ENCODE measurements at regions not wholly inside any gene's neighbourhood (a gene's known extent, or its start where the extent isn't known, plus 50 kb on each side); places are given as distances from the start of the nearest gene placed in this dataset.

DNA sequence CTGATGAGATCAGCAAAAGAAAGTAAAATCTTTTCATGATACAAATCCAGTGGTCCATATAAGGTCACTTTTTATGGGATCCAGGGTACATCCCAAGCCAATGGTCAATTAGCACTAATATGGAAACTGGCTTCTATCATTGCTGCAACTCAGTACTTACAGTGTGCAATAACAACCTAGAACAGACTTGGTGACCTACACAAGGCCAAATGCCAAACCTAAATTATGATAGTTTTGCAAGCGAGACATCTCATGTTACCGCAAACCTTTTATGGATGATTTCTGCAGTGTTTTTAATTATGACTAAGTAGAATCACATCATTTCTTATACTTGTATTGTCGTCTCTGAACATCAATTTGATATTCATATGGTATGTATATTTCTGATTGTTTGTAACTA is 583.5 kb upstream of the SEMA3D start:
- ChIA-PET CTCF (ENCODE audit: partially characterized antibody) (no interaction called here), POLR2A (ENCODE audit: partially characterized antibody) (no interaction called here)
- Histone ChIP-seq H4K91ac (replicated peaks; ENCODE audit: insufficient read length, low read length) (no peak overlapping the region), H3K9ac (replicated peaks in 1 of 4; ENCODE audit: extremely low read depth in 1 of 4, low read depth in 3 of 4, low read length in 3 of 4) (no peak overlapping the region), H3K79me2 (ENCODE audit: control insufficient read depth in 1 of 2, insufficient read depth in 2 of 2, low read length in 2 of 2) (no peaks in the 10 kb centered on the region), H2BK20ac (ENCODE audit: low read length) (no peak overlapping the region), H3K4me3 (ENCODE audit: extremely low read depth in 1 of 4, insufficient read depth in 2 of 4, low read depth in 3 of 4, low read length in 4 of 4) (no peak overlapping the region), H3K4ac (replicated peaks; ENCODE audit: insufficient read length, low read depth, low read length) (no peak overlapping the region), H3K9me3 (ENCODE audit: insufficient read depth in 2 of 2, low read depth in 1 of 2, low read length in 1 of 2) (no peaks in the 10 kb centered on the region), H2AFZ (ENCODE audit: low read length) (no peak overlapping the region), H3K27ac (ENCODE audit: low read depth, low read length) (no peak overlapping the region), H3K4me1 (replicated peaks in 1 of 4; ENCODE audit: control insufficient read depth in 3 of 4, insufficient read depth in 4 of 4, low read length in 3 of 4) (no peaks in the 10 kb centered on the region), H3K23ac (ENCODE audit: insufficient read length) (no peak overlapping the region), H4K20me1 (replicated peaks in 1 of 2; ENCODE audit: control insufficient read depth in 1 of 2, insufficient read depth in 2 of 2, low read length in 2 of 2) (no peaks in the 10 kb centered on the region), H2BK12ac (ENCODE audit: low read depth, low read length) (no peak overlapping the region), H3K4me2 (ENCODE audit: insufficient read depth in 1 of 2, low read depth in 2 of 2, low read length in 2 of 2) (no peak overlapping the region), H3K36me3 (ENCODE audit: control insufficient read depth in 2 of 4, insufficient read depth in 4 of 4, low read length in 3 of 4) (no peaks in the 10 kb centered on the region), H3K27me3 (replicated peaks in 1 of 4; ENCODE audit: control insufficient read depth in 3 of 4, extremely low read depth in 1 of 4, insufficient read depth in 3 of 4, low read length in 3 of 4) (peaks cover 13 to 34% (median 21%) of the 10 kb centered on the region in 4 experiments), H3K14ac (ENCODE audit: insufficient read length) (no peak overlapping the region), H3K23me2 (ENCODE audit: low read depth, low read length) (no peaks in the 10 kb centered on the region), H2BK120ac (replicated peaks; ENCODE audit: low read depth, low read length) (no peak overlapping the region), H4K5ac (ENCODE audit: insufficient read length, low read depth, low read length) (no peak overlapping the region), H2BK5ac (ENCODE audit: low read depth, low read length) (no peak overlapping the region), H3K56ac (replicated peaks; ENCODE audit: insufficient read length, low read depth, low read length) (no peak overlapping the region), H2BK15ac (ENCODE audit: low read length) (no peak overlapping the region), H3K18ac (ENCODE audit: extremely low read depth, low read length) (no peak overlapping the region), H2AK5ac (ENCODE audit: low read depth, low read length) (no peak overlapping the region), H3K79me1 (ENCODE audit: low read depth, low read length) (no peaks in the 10 kb centered on the region), H4K8ac (ENCODE audit: extremely low read depth, insufficient read depth, low read length) (no peak overlapping the region)
- DNase-seq (ENCODE audit: low read depth in 1 of 2, low spot score in 2 of 2) = no peak
- 89% methylated on average over 3 of the region's 3 CpGs; no CpG with 5 or more reads in 1 of the 2 experiments for WGBS, 2 experiments (ENCODE audit: extremely low coverage in 1 of 2, insufficient coverage in 1 of 2, insufficient read length in 1 of 2, insufficient replicate concordance in 2 of 2, low coverage in 1 of 2, low lambda C conversion rate in 2 of 2, missing lambda C conversion rate in 1 of 2)
- TF ChIP-seq, protein P1, sequence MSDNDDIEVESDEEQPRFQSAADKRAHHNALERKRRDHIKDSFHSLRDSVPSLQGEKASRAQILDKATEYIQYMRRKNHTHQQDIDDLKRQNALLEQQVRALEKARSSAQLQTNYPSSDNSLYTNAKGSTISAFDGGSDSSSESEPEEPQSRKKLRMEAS (IDR thresholded peaks at IDR 0.05) = no peak
- no peak for TF ChIP-seq PHF8 (conservative IDR thresholded peaks at IDR 0.05; ENCODE audit: low read depth, low read length)
- TF ChIP-seq TCF12 (IDR thresholded peaks at IDR 0.05; ENCODE audit: low read depth, low read length) = no peak
- no peak for FAIRE-seq

All from H1 (cell line).